Esophagus (tissue), 2 donors: ENCODE measurements at regions not wholly inside any gene's neighbourhood (a gene's known extent, or its start where the extent isn't known, plus 50 kb on each side); places are given as distances from the start of the nearest gene placed in this dataset.

ENCODE experiments used
- H3K27ac ChIP-seq, 2 donors: one replicate each; pipeline ENCODE4 v1.5.1; 2013; ENCODE audit warnings: low read depth in 2 of 2, mild to moderate bottlenecking in 2 of 2, inconsistent platforms in 1 of 2, low read length in 1 of 2, moderate library complexity in 1 of 2
- H3K27me3 ChIP-seq, 2 donors: one replicate each; pipeline ENCODE4 v1.6.1; 2013; ENCODE audit warnings: low read length in 2 of 2, control low read depth in 1 of 2, mild to moderate bottlenecking in 1 of 2; ENCODE audit not compliant: insufficient read depth in 2 of 2, control insufficient read depth in 1 of 2
- H3K36me3 ChIP-seq, 2 donors: one replicate each; pipeline ENCODE4 v1.6.1; 2013; ENCODE audit warnings: low read length in 1 of 2; ENCODE audit not compliant: control insufficient read depth in 2 of 2, insufficient read depth in 2 of 2
- H3K4me1 ChIP-seq, 2 donors: one replicate each; pipeline ENCODE4 v1.6.1; 2013; ENCODE audit warnings: low read length in 1 of 2; ENCODE audit not compliant: control insufficient read depth in 2 of 2, insufficient read depth in 2 of 2
- H3K4me3 ChIP-seq, 2 donors: one replicate each; pipeline ENCODE4 v1.5.1; 2013; ENCODE audit warnings: low read length in 2 of 2, mild to moderate bottlenecking in 2 of 2, low read depth in 1 of 2, moderate library complexity in 1 of 2
- H3K9me3 ChIP-seq, 2 donors: one replicate each; pipeline ENCODE4 v1.6.1; 2013; ENCODE audit warnings: mild to moderate bottlenecking in 2 of 2, low read depth in 1 of 2, low read length in 1 of 2, moderate library complexity in 1 of 2; ENCODE audit not compliant: control insufficient read depth in 2 of 2, insufficient read depth in 1 of 2
- WGBS, 2 donors: extraction: QIAGEN DNeasy Blood & Tissue Kit; methylation state at CpG; one replicate each; pipeline ENCODE4 v1.1.7; 2013; 5-methylcytosine and 5-hydroxymethylcytosine counted together
- donor health status: healthy with polysubstance abuse.
- donor health status: Bipolar disorder and iron deficiency.

- H3K9me3 ChIP-seq = no peaks in the 10 kb centered on the region
- H3K27ac ChIP-seq = no peak overlapping the region
- H3K4me1 ChIP-seq = no peaks in the 10 kb centered on the region
- H3K36me3 ChIP-seq = no peaks in the 10 kb centered on the region
- no peaks in the 10 kb centered on the region for H3K27me3 ChIP-seq
- no peak overlapping the region for H3K4me3 ChIP-seq
- WGBS, 2 donors = 93 to 97% methylated on average over 2 of the region's 2 CpGs
Measured at GRCh38 chr13:22219709-22220108, 548.8 kb downstream of the FGF9 start.

GRCh38 chr13:22220151-22221135, 549.6 kb downstream of the FGF9 start:
- WGBS, 2 donors = 76 to 87% methylated on average over 17 of the region's 17 CpGs
- no peaks in the 10 kb centered on the region for H3K27me3 ChIP-seq
- no peak overlapping the region for H3K27ac ChIP-seq
- H3K36me3 ChIP-seq = no peaks in the 10 kb centered on the region
- H3K9me3 ChIP-seq = peaks cover 0 to 2% of the 10 kb centered on the region in 2 donors
- no peaks in the 10 kb centered on the region for H3K4me1 ChIP-seq
- no peak overlapping the region for H3K4me3 ChIP-seq

GRCh38 chr13:22223411-22223810, 552.5 kb downstream of the FGF9 start:
- WGBS, 2 donors = 79 to 81% methylated on average over 8 of the region's 8 CpGs

GRCh38 chr13:22226086-22226485, 555.2 kb downstream of the FGF9 start:
- Histone ChIP-seq H3K9me3 (peaks cover 0 to 2% of the 10 kb centered on the region in 2 donors), H3K27me3 (no peaks in the 10 kb centered on the region), H3K27ac (no peak overlapping the region), H3K4me3 (no peak overlapping the region), H3K4me1 (no peaks in the 10 kb centered on the region), H3K36me3 (no peaks in the 10 kb centered on the region)
- 53 to 56% methylated on average over 4 of the region's 4 CpGs for WGBS, 2 donors

More at GRCh38 chr13:22223411-22223810, 552.5 kb downstream of the FGF9 start:
- H3K4me1 ChIP-seq = no peaks in the 10 kb centered on the region
- H3K36me3 ChIP-seq = no peaks in the 10 kb centered on the region
- no peak overlapping the region for H3K27ac ChIP-seq
- peaks cover 0 to 2% of the 10 kb centered on the region in 2 donors for H3K9me3 ChIP-seq
- no peak overlapping the region for H3K4me3 ChIP-seq
- no peaks in the 10 kb centered on the region for H3K27me3 ChIP-seq

GRCh38 chr13:22227895-22228294, 557.0 kb downstream of the FGF9 start:
- H3K9me3 ChIP-seq = peaks cover 0 to 2% of the 10 kb centered on the region in 2 donors
- H3K4me1 ChIP-seq = no peaks in the 10 kb centered on the region
- H3K36me3 ChIP-seq = no peaks in the 10 kb centered on the region
- WGBS, 2 donors = 85 to 92% methylated on average over 2 of the region's 2 CpGs
- no peak overlapping the region for H3K4me3 ChIP-seq
- no peak overlapping the region for H3K27ac ChIP-seq
- no peaks in the 10 kb centered on the region for H3K27me3 ChIP-seq

GRCh38 chr13:22229916-22230315, 559.0 kb downstream of the FGF9 start:
- Histone ChIP-seq H3K36me3 (no peaks in the 10 kb centered on the region), H3K4me1 (no peaks in the 10 kb centered on the region), H3K27ac (no peak overlapping the region), H3K9me3 (peaks cover 0 to under 1% of the 10 kb centered on the region in 2 donors), H3K4me3 (no peak overlapping the region), H3K27me3 (no peaks in the 10 kb centered on the region)
- WGBS, 2 donors = 77 to 80% methylated on average over 5 of the region's 5 CpGs

GRCh38 chr13:22232186-22232585, 561.3 kb downstream of the FGF9 start:
- no peak overlapping the region for H3K27ac ChIP-seq
- H3K27me3 ChIP-seq = no peaks in the 10 kb centered on the region
- H3K4me1 ChIP-seq = peaks cover 0 to 2% of the 10 kb centered on the region in 2 donors
- 69 to 71% methylated on average over 3 of the region's 3 CpGs for WGBS, 2 donors
- H3K9me3 ChIP-seq = no peaks in the 10 kb centered on the region
- no peaks in the 10 kb centered on the region for H3K36me3 ChIP-seq
- no peak overlapping the region for H3K4me3 ChIP-seq

- Histone ChIP-seq H3K27me3 (no peaks in the 10 kb centered on the region), H3K4me3 (no peak overlapping the region), H3K4me1 (peaks cover 0 to 2% of the 10 kb centered on the region in 2 donors), H3K36me3 (no peaks in the 10 kb centered on the region), H3K9me3 (no peaks in the 10 kb centered on the region), H3K27ac (no peak overlapping the region)
- 48 to 63% methylated on average over 2 of the region's 2 CpGs for WGBS, 2 donors
Measured at GRCh38 chr13:22235285-22235949, 564.5 kb downstream of the FGF9 start.

- H3K27me3 ChIP-seq = no peaks in the 10 kb centered on the region
- H3K9me3 ChIP-seq = no peaks in the 10 kb centered on the region
- 63 to 74% methylated on average over 2 of the region's 2 CpGs for WGBS, 2 donors
- no peaks in the 10 kb centered on the region for H3K36me3 ChIP-seq
- peaks cover 0 to 2% of the 10 kb centered on the region in 2 donors for H3K4me1 ChIP-seq
- no peak overlapping the region for H3K27ac ChIP-seq
- no peak overlapping the region for H3K4me3 ChIP-seq
Measured at GRCh38 chr13:22235950-22236290, 565.0 kb downstream of the FGF9 start.
